Common myeloid progenitor, CD34-positive (primary cell): ENCODE measurements at regions not wholly inside any gene's neighbourhood (a gene's known extent, or its start where the extent isn't known, plus 50 kb on each side); places are given as distances from the start of the nearest gene placed in this dataset.

Source experiments
- CTCF ChIA-PET: fragments of 350-600 bp; sonication (Branson Sonifier 250); formaldehyde crosslinking; loops from one replicate; lab custom pipeline; 2021; ENCODE audit warnings: antibody characterized with exemption; lab: Charles Lee
- POLR2A ChIA-PET: fragments of 350-600 bp; sonication (Branson Sonifier 250); formaldehyde crosslinking; loops from one replicate; lab custom pipeline; 2021; ENCODE audit warnings: antibody characterized with exemption; lab: Charles Lee
- DNase-seq, 3 donors: peaks; one replicate each; pipeline versions ENCODE4 v3.0.0 to v3.0.0-alpha.2; 2013
- H3K27ac ChIP-seq, 2 experiments: 1 replicate in 1 of 2; 2 replicates in 1 of 2; pipeline ENCODE4 v1.7.0; 2013; ENCODE audit warnings: inconsistent platforms in 2 of 2, low read length in 2 of 2, mild to moderate bottlenecking in 2 of 2, low read depth in 1 of 2, moderate library complexity in 1 of 2; ENCODE audit not compliant: severe bottlenecking in 2 of 2, insufficient read depth in 1 of 2, poor library complexity in 1 of 2
- H3K27me3 ChIP-seq, 5 experiments: replicated peaks in 2 of 5; 1 replicate in 3 of 5; 2 replicates in 2 of 5; pipeline versions ENCODE4 v1.6.1 to v1.7.0; 2013; ENCODE audit warnings: low read length in 4 of 5, mild to moderate bottlenecking in 2 of 5, moderate library complexity in 2 of 5, inconsistent platforms in 1 of 5; ENCODE audit not compliant: insufficient read depth in 5 of 5, control insufficient read depth in 4 of 5
- H3K36me3 ChIP-seq, 4 experiments: 1 replicate in 2 of 4; 2 replicates in 2 of 4; pipeline versions ENCODE4 v1.6.1 to v1.7.0; 2013; ENCODE audit warnings: low read length in 3 of 4, control low read depth in 1 of 4, mild to moderate bottlenecking in 1 of 4; ENCODE audit not compliant: control insufficient read depth in 4 of 4, insufficient read depth in 4 of 4
- H3K4me1 ChIP-seq, 4 experiments: 1 replicate in 3 of 4; 2 replicates in 1 of 4; pipeline versions ENCODE4 v1.6.1 to v1.7.1; 2013; ENCODE audit warnings: low read length in 3 of 4, mild to moderate bottlenecking in 3 of 4, control low read depth in 1 of 4, inconsistent platforms in 1 of 4, moderate library complexity in 1 of 4; ENCODE audit not compliant: control insufficient read depth in 4 of 4, insufficient read depth in 4 of 4; ENCODE audit errors: control extremely low read depth in 1 of 4
- H3K4me3 ChIP-seq, 7 experiments: 1 replicate in 4 of 7; 2 replicates in 3 of 7; pipeline versions ENCODE4 v1.5.1 to v1.7.0; 2013; ENCODE audit warnings: mild to moderate bottlenecking in 7 of 7, low read length in 6 of 7, moderate library complexity in 6 of 7, inconsistent platforms in 2 of 7, low read depth in 2 of 7, control low read depth in 1 of 7; ENCODE audit not compliant: insufficient read depth in 4 of 7, control insufficient read depth in 1 of 7; ENCODE audit errors: extremely low read depth in 1 of 7
- H3K9me3 ChIP-seq, 5 experiments: 1 replicate in 4 of 5; 2 replicates in 1 of 5; pipeline versions ENCODE4 v1.6.1 to v1.7.1; 2013; ENCODE audit warnings: low read length in 4 of 5, mild to moderate bottlenecking in 2 of 5, inconsistent platforms in 1 of 5, low read depth in 1 of 5, moderate library complexity in 1 of 5; ENCODE audit not compliant: control insufficient read depth in 4 of 5, insufficient read depth in 2 of 5; ENCODE audit errors: control extremely low read depth in 1 of 5
- WGBS: methylation state at CpG from one replicate; pipeline ENCODE4 v1.1.5; 2013; ENCODE audit not compliant: insufficient coverage; 5-methylcytosine and 5-hydroxymethylcytosine counted together

DNA sequence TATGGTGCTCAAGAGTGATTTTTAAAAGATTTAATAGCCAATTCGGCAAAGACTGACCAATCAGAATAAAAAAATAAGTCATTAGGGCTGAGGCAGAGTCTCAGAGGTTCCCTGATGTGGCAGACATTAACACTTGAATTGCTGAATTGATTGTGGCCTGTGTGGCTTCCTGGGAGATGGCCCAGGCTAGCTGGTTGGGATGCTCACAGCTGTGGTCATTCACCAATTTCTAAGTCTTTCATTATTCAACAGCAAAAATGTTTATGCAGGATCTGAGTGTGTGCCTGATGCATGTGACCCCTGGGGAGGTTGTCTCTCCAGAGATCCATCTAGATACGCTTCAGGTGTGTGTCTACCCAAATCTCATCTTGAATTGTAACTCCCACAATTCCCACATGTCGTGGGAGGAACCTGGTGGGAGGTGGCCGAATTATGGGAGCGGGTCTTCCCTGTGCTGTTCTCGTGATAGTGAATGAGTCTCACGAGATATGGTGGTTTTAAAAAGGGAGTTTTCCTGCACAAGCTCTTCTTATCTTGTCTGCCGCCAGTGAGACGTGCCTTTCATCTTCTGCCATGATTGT, 632.6 kb upstream of the SEMA6A start:
- Histone ChIP-seq H3K9me3 (no peaks in the 10 kb centered on the region), H3K27me3 (no peaks in the 10 kb centered on the region), H3K4me3 (no peak overlapping the region), H3K36me3 (no peaks in the 10 kb centered on the region), H3K27ac (no peak overlapping the region), H3K4me1 (no peaks in the 10 kb centered on the region)
- POLR2A ChIA-PET: no interaction called here
- CTCF ChIA-PET: no interaction called here
- DNase-seq: no peak
- WGBS: 98% methylated on average over 7 of the region's 9 CpGs

GRCh38 chr5:117205894-117206293, 631.3 kb upstream of the SEMA6A start:
- no peak overlapping the region for H3K27ac ChIP-seq
- H3K27me3 ChIP-seq: no peaks in the 10 kb centered on the region
- no peaks in the 10 kb centered on the region for H3K36me3 ChIP-seq
- no CpG with 5 or more reads among the region's 2 CpGs for WGBS
- no peaks in the 10 kb centered on the region for H3K4me1 ChIP-seq
- no peak for DNase-seq
- H3K4me3 ChIP-seq: no peak overlapping the region
- no peaks in the 10 kb centered on the region for H3K9me3 ChIP-seq
- POLR2A ChIA-PET: no interaction called here
- CTCF ChIA-PET: no interaction called here

GRCh38 chr5:117204926-117205869, 630.6 kb upstream of the SEMA6A start:
- H3K36me3 ChIP-seq: no peaks in the 10 kb centered on the region
- no peaks in the 10 kb centered on the region for H3K9me3 ChIP-seq
- 88% methylated on average over 5 of the region's 10 CpGs for WGBS
- no peak overlapping the region for H3K4me3 ChIP-seq
- POLR2A ChIA-PET: no interaction called here
- peaks cover 0 to 1% (median 0%) of the 10 kb centered on the region in 4 experiments for H3K4me1 ChIP-seq
- DNase-seq: no peak
- H3K27me3 ChIP-seq: no peaks in the 10 kb centered on the region
- CTCF ChIA-PET: no interaction called here
- H3K27ac ChIP-seq: no peak overlapping the region

- DNase-seq: no peak
- Histone ChIP-seq H3K27ac (no peak overlapping the region), H3K4me3 (no peak overlapping the region), H3K27me3 (no peaks in the 10 kb centered on the region), H3K36me3 (no peaks in the 10 kb centered on the region), H3K4me1 (peaks cover 0 to 4% (median 0%) of the 10 kb centered on the region in 4 experiments), H3K9me3 (no peaks in the 10 kb centered on the region)
- ChIA-PET POLR2A (no interaction called here), CTCF (no interaction called here)
- 86% methylated on average over 1 of the region's 4 CpGs for WGBS
Measured at GRCh38 chr5:117204404-117204803, 629.8 kb upstream of the SEMA6A start.

- H3K4me3 ChIP-seq: no peak overlapping the region
- no peaks in the 10 kb centered on the region for H3K9me3 ChIP-seq
- no CpG with 5 or more reads among the region's 2 CpGs for WGBS
- H3K27me3 ChIP-seq: no peaks in the 10 kb centered on the region
- H3K36me3 ChIP-seq: no peaks in the 10 kb centered on the region
- peaks cover 0 to 4% (median 0%) of the 10 kb centered on the region in 4 experiments for H3K4me1 ChIP-seq
- ChIA-PET CTCF (no interaction called here), POLR2A (no interaction called here)
- no peak for DNase-seq
- H3K27ac ChIP-seq: no peak overlapping the region
Measured at GRCh38 chr5:117203584-117203983, 629.0 kb upstream of the SEMA6A start.

GRCh38 chr5:117201001-117201400, 626.4 kb upstream of the SEMA6A start:
- no peaks in the 10 kb centered on the region for H3K27me3 ChIP-seq
- no peak overlapping the region for H3K27ac ChIP-seq
- DNase-seq: no peak
- peaks cover 0 to 4% (median 0%) of the 10 kb centered on the region in 4 experiments for H3K4me1 ChIP-seq
- ChIA-PET POLR2A (no interaction called here), CTCF (interaction anchor here (1.2 kb wide), 1 partner anchor 12 kb away, joined by 3 read pairs; no protein-coding TSS in a partner anchor)
- H3K4me3 ChIP-seq: no peak overlapping the region
- H3K36me3 ChIP-seq: no peaks in the 10 kb centered on the region
- 100% methylated on average over 1 of the region's 1 CpG for WGBS
- no peaks in the 10 kb centered on the region for H3K9me3 ChIP-seq

DNA sequence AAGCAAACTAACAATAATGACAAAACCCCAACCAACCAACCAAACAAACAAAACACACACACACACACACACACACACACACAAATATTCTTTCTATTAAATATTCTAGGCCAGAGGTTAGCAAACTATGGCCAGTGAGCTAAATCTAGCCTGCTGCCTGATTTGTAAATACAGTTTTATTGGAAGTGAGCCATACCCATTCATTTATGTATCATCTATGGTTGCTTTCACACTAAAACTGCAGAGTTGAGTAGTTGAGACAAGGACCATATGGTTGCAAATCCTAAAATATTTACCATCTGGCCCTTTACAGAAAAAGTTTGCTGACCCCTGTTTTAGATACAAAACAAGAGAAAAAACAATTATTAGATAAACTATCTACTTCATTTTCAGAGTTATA, 620.5 kb upstream of the SEMA6A start:
- Histone ChIP-seq H3K27ac (no peak overlapping the region), H3K36me3 (no peaks in the 10 kb centered on the region), H3K27me3 (no peaks in the 10 kb centered on the region), H3K4me1 (peaks cover 0 to 2% (median 0%) of the 10 kb centered on the region in 4 experiments), H3K4me3 (no peak overlapping the region), H3K9me3 (peaks cover 0 to 5% (median 0%) of the 10 kb centered on the region in 5 experiments)
- DNase-seq: no peak
- POLR2A ChIA-PET: no interaction called here
- CTCF ChIA-PET: no interaction called here
